Kidney epithelial cell (primary cell): ENCODE measurements at regions not wholly inside any gene's neighbourhood (a gene's known extent, or its start where the extent isn't known, plus 50 kb on each side); places are given as distances from the start of the nearest gene placed in this dataset.

Source experiments
- DNase-seq: peaks from one replicate; pipeline ENCODE4 v3.0.0-alpha.2; 2010; ENCODE audit warnings: low read depth
- H3K27me3 ChIP-seq: 2 replicates; pipeline ENCODE4 v1.6.0; 2011; ENCODE audit warnings: low read length; ENCODE audit not compliant: control insufficient read depth, insufficient read depth
- H3K36me3 ChIP-seq: 2 replicates; pipeline ENCODE4 v1.5.1; 2011; ENCODE audit warnings: low read length; ENCODE audit not compliant: control insufficient read depth, insufficient read depth
- H3K4me3 ChIP-seq: 2 replicates; pipeline ENCODE4 v1.5.1; 2011; ENCODE audit warnings: low read depth, mild to moderate bottlenecking, control low read depth, low read length
- TF ChIP-seq, protein P1 (sequence below): IDR thresholded peaks from 2 replicates; pipeline ENCODE4 v1.5.1; 2011; ENCODE audit warnings: mild to moderate bottlenecking, moderate library complexity, low read length, control low read depth, inconsistent platforms; ENCODE audit not compliant: insufficient read depth, poor library complexity, severe bottlenecking

DNA sequence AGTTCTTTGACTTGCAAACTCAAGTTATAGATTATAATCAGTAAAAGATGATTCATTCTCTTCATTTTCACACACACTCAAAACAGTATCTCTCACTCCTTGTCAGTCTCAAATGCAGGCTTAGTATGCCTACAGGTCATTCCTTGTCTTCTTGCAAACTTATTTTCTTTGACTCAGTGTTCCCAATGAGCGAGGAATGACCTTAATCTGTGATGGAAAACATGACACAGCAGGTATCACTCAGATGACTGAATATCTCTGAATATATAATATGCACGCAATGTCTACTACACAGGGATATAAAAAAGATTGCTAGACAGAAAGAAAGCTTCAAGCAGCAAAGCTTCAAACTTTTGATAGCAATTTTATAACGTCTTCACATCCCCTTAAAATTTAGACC, 127.8 kb upstream of the RGPD4 start:
- Histone ChIP-seq H3K4me3 (no peak overlapping the region), H3K27me3 (no peaks in the 10 kb centered on the region), H3K36me3 (no peaks in the 10 kb centered on the region)
- DNase-seq = no peak
- TF ChIP-seq, protein P1, sequence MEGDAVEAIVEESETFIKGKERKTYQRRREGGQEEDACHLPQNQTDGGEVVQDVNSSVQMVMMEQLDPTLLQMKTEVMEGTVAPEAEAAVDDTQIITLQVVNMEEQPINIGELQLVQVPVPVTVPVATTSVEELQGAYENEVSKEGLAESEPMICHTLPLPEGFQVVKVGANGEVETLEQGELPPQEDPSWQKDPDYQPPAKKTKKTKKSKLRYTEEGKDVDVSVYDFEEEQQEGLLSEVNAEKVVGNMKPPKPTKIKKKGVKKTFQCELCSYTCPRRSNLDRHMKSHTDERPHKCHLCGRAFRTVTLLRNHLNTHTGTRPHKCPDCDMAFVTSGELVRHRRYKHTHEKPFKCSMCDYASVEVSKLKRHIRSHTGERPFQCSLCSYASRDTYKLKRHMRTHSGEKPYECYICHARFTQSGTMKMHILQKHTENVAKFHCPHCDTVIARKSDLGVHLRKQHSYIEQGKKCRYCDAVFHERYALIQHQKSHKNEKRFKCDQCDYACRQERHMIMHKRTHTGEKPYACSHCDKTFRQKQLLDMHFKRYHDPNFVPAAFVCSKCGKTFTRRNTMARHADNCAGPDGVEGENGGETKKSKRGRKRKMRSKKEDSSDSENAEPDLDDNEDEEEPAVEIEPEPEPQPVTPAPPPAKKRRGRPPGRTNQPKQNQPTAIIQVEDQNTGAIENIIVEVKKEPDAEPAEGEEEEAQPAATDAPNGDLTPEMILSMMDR = no peak

DNA sequence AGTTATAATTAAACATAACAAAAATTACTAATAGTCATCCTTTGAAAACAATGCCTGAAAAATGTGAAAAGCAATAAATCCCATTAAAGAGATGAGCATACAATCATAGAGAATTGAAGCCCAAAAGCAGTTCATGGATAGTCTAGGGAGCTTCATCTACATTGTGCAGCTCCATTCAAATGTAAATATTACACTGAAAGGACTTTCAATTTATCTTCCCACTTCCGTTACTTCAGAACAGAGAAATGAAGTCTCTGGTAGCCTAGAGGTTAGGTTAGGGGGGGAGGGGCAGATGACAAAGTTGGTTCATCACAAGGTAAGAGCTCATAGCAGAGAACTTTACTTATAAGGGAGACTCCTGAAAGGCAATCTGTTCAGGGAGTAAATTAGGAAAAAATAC, 126.6 kb upstream of the RGPD4 start:
- no peaks in the 10 kb centered on the region for H3K36me3 ChIP-seq
- TF ChIP-seq, protein P1 = no peak
- no peak for DNase-seq

DNA sequence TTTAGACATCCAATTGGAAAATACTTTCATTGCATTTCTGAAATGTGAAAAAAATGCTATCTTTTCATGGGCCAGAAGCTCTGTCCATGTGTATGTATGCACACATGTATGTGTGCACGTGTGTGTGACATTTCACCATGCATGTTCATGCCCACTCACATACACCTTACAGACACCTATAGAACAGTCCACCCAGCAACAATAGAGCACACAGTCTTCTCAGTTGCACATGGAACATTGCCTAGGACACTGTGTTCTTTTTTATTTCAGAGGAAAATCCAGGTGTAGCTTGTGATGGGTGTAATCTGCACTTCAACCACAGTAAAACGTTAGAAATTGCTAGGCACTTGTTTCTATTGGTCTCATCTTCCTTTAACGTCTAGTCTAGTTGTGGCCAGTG, 114.8 kb upstream of the RGPD4 start:
- TF ChIP-seq, protein P1 = no peak
- Histone ChIP-seq H3K36me3 (no peaks in the 10 kb centered on the region), H3K27me3 (no peaks in the 10 kb centered on the region), H3K4me3 (no peak overlapping the region)
- no peak for DNase-seq

More for the DNA sequence above, 126.6 kb upstream of the RGPD4 start:
- H3K4me3 ChIP-seq = no peak overlapping the region
- no peaks in the 10 kb centered on the region for H3K27me3 ChIP-seq

- no peak for DNase-seq
- H3K4me3 ChIP-seq = no peak overlapping the region
- H3K36me3 ChIP-seq = no peaks in the 10 kb centered on the region
- no peaks in the 10 kb centered on the region for H3K27me3 ChIP-seq
- TF ChIP-seq, protein P1 = no peak
Measured at GRCh38 chr2:107712857-107713256, 113.8 kb upstream of the RGPD4 start.

- TF ChIP-seq, protein P1 = no peak
- Histone ChIP-seq H3K4me3 (no peak overlapping the region), H3K27me3 (no peaks in the 10 kb centered on the region), H3K36me3 (no peaks in the 10 kb centered on the region)
- no peak for DNase-seq
Measured at GRCh38 chr2:107717661-107718060, 109.0 kb upstream of the RGPD4 start.

GRCh38 chr2:107719141-107719540, 107.6 kb upstream of the RGPD4 start:
- no peak for DNase-seq
- no peak overlapping the region for H3K4me3 ChIP-seq
- TF ChIP-seq, protein P1 = no peak
- no peaks in the 10 kb centered on the region for H3K36me3 ChIP-seq
- H3K27me3 ChIP-seq = no peaks in the 10 kb centered on the region
